Inflammatory macrophage treated with lipopolysaccharide for 1 hour (primary cell): ENCODE measurements at regions not wholly inside any gene's neighbourhood (a gene's known extent, or its start where the extent isn't known, plus 50 kb on each side); places are given as distances from the start of the nearest gene placed in this dataset.

Experiments used
- DNase-seq, 2 donors: peaks; one replicate each; pipeline ENCODE4 v3.0.0-alpha.2; 2020 to 2022

GRCh38 chr5:123885081-123885480, 373.1 kb downstream of the CSNK1G3 start:
- DNase-seq: no peak

GRCh38 chr5:123882965-123883345, 371.0 kb downstream of the CSNK1G3 start:
- DNase-seq: no peak

GRCh38 chr5:123882319-123882964, 370.5 kb downstream of the CSNK1G3 start:
- no peak for DNase-seq

GRCh38 chr5:123881759-123882244, 369.8 kb downstream of the CSNK1G3 start:
- DNase-seq: no peak

- DNase-seq: no peak
These were observed 368.9 kb downstream of the CSNK1G3 start for GRCh38 chr5:123880875-123881274.

- no peak for DNase-seq
These were observed 367.1 kb downstream of the CSNK1G3 start for GRCh38 chr5:123879071-123879470.

GRCh38 chr5:123876276-123876790, 364.4 kb downstream of the CSNK1G3 start:
- no peak for DNase-seq

- no peak for DNase-seq
These were observed 363.7 kb downstream of the CSNK1G3 start for GRCh38 chr5:123875561-123876275.

- DNase-seq: no peak
These were observed 362.7 kb downstream of the CSNK1G3 start for GRCh38 chr5:123874600-123875201.

GRCh38 chr5:123873846-123874245, 361.9 kb downstream of the CSNK1G3 start:
- DNase-seq: no peak

GRCh38 chr5:123871373-123871772, 359.4 kb downstream of the CSNK1G3 start:
- no peak for DNase-seq

GRCh38 chr5:123868881-123869280, 356.9 kb downstream of the CSNK1G3 start:
- no peak for DNase-seq

GRCh38 chr5:123868267-123868666, 356.3 kb downstream of the CSNK1G3 start:
- no peak for DNase-seq

- DNase-seq: no peak
These were observed 353.7 kb downstream of the CSNK1G3 start for GRCh38 chr5:123865641-123866040.

- no peak for DNase-seq
These were observed 352.6 kb downstream of the CSNK1G3 start for GRCh38 chr5:123864578-123864977.

- DNase-seq: no peak
These were observed 347.0 kb downstream of the CSNK1G3 start for GRCh38 chr5:123858938-123859337.

- no peak for DNase-seq
These were observed 344.8 kb downstream of the CSNK1G3 start for GRCh38 chr5:123856766-123857165.

- DNase-seq: no peak
These were observed 343.6 kb downstream of the CSNK1G3 start for GRCh38 chr5:123855609-123856008.

- DNase-seq: no peak
These were observed 333.6 kb downstream of the CSNK1G3 start for GRCh38 chr5:123845356-123846100.

GRCh38 chr5:123844873-123845272, 332.9 kb downstream of the CSNK1G3 start:
- DNase-seq: no peak

- DNase-seq: no peak
These were observed 323.4 kb downstream of the CSNK1G3 start for GRCh38 chr5:123835421-123835820.

- no peak for DNase-seq
These were observed 318.6 kb downstream of the CSNK1G3 start for GRCh38 chr5:123830575-123830974.

GRCh38 chr5:123827811-123828210, 315.8 kb downstream of the CSNK1G3 start:
- DNase-seq: no peak
